ENCODE measurements at regions not wholly inside any gene's neighbourhood (a gene's known extent, or its start where the extent isn't known, plus 50 kb on each side); places are given as distances from the start of the nearest gene placed in this dataset.

DNA sequence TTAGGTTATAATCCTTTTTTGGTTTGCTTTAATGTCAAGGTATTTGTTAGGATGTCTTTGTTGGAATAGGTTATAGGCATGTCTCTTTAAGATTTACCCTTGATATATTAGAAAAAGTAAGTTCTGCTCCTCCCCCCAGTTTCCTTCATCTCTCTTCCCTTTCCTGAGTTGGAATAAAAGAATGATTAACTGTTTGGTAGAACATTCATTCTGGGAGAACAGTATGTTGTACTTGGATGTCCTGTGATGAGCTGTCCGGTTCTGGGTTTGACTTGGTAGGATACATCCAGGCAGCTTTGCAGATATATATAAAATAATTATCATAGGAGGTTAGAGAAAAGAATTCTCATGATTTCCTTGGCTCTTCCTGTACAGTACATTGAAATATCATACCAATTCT, 199.6 kb upstream of the RREB1 start:
- DNase-seq (ENCODE audit: extremely low spot score): no peak
- ChIA-PET POLR2A (no interaction called here), CTCF (interaction anchor here (0.6 to 1.0 kb wide), 2 partner anchors 26 to 1449 kb away, joined by 3 read pairs; no protein-coding TSS in a partner anchor)
- TF ChIP-seq NFRKB (IDR thresholded peaks at IDR 0.05): no peak
- TF ChIP-seq SP1 (IDR thresholded peaks at IDR 0.05): no peak
- no peak for TF ChIP-seq L3MBTL2 (conservative IDR thresholded peaks at IDR 0.05)
- TF ChIP-seq BHLHE40 (IDR thresholded peaks at IDR 0.05; ENCODE audit: borderline replicate concordance): no peak

DNA sequence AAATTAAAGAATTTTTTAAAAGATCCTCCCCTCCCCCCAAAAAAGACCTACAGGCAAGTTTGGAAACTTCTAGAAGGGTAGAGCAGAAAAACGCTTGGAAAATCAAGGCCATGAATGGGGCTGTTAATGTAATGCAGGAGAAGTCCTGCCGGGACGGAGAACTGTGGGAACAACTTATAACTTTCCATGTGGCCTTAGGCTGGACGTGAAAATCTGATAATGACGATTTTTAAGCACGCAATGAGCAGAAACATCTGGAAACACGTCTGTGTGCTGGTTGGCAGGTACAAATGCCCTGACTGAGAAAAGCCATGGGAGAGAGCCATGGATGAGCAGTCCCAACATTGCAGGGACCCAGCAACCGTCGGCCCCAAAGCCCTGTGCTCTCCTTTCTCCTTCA, 198.7 kb upstream of the RREB1 start:
- ChIA-PET POLR2A (no interaction called here), CTCF (no interaction called here)
- TF ChIP-seq SP1 (IDR thresholded peaks at IDR 0.05): no peak
- no peak for TF ChIP-seq L3MBTL2 (conservative IDR thresholded peaks at IDR 0.05)
- TF ChIP-seq ZNF384 (IDR thresholded peaks at IDR 0.05): no peak
- TF ChIP-seq HDGF (IDR thresholded peaks at IDR 0.05; ENCODE audit: borderline replicate concordance): no peak
- TF ChIP-seq, protein P1, sequence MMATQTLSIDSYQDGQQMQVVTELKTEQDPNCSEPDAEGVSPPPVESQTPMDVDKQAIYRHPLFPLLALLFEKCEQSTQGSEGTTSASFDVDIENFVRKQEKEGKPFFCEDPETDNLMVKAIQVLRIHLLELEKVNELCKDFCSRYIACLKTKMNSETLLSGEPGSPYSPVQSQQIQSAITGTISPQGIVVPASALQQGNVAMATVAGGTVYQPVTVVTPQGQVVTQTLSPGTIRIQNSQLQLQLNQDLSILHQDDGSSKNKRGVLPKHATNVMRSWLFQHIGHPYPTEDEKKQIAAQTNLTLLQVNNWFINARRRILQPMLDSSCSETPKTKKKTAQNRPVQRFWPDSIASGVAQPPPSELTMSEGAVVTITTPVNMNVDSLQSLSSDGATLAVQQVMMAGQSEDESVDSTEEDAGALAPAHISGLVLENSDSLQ (IDR thresholded peaks at IDR 0.05): no peak
- TF ChIP-seq CTBP1 (IDR thresholded peaks at IDR 0.05; ENCODE audit: borderline replicate concordance): no peak
- no peak for TF ChIP-seq SUZ12 (IDR thresholded peaks at IDR 0.05)
- no peak for TF ChIP-seq FOXM1 (IDR thresholded peaks at IDR 0.05; ENCODE audit: borderline replicate concordance)
- no peak for TF ChIP-seq TARDBP (IDR thresholded peaks at IDR 0.05)
- no peak for TF ChIP-seq NFRKB (IDR thresholded peaks at IDR 0.05)
- no peak for TF ChIP-seq BHLHE40 (IDR thresholded peaks at IDR 0.05; ENCODE audit: borderline replicate concordance)
- TF ChIP-seq FOXK2 (IDR thresholded peaks at IDR 0.05): no peak
- TF ChIP-seq LEF1 (IDR thresholded peaks at IDR 0.05; ENCODE audit: borderline replicate concordance): no peak
- no peak for TF ChIP-seq ELF4 (IDR thresholded peaks at IDR 0.05)
- TF ChIP-seq ARNT (IDR thresholded peaks at IDR 0.05): no peak
- TF ChIP-seq FOXA1 (IDR thresholded peaks at IDR 0.05): no peak
- DNase-seq (ENCODE audit: extremely low spot score): no peak

DNA sequence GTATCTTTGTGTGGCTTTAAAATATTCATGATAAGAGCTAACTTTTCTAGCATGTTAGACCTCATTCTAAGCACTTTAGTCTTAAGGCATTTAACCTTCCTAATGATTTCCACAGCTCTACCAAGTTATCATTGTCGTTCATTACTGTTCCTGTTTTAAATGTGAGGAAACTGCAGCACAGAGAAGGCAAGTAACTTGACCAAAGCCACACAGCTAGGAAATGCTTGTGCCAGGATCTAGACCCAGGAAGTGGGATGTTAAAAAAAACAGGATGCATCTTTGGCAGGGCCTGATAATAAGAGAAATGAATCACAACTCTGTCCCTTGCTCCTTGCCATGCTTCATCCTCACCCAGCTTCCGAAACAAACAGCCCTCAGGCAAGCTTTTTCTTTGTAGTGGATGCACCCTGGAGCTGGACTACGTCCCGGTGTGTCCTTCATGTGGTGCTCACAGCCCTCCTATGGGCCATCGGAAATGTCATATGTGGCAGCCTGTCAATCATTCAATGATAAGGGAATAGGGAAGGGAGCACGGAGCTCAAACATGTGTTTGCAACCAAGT, 196.9 kb upstream of the RREB1 start:
- POLR2A ChIA-PET: no interaction called here
- CTCF ChIA-PET: no interaction called here
- no peak for TF ChIP-seq L3MBTL2 (conservative IDR thresholded peaks at IDR 0.05)
- TF ChIP-seq, protein P1 (IDR thresholded peaks at IDR 0.05): peak; percentile 53
- no peak for DNase-seq (ENCODE audit: extremely low spot score)

DNA sequence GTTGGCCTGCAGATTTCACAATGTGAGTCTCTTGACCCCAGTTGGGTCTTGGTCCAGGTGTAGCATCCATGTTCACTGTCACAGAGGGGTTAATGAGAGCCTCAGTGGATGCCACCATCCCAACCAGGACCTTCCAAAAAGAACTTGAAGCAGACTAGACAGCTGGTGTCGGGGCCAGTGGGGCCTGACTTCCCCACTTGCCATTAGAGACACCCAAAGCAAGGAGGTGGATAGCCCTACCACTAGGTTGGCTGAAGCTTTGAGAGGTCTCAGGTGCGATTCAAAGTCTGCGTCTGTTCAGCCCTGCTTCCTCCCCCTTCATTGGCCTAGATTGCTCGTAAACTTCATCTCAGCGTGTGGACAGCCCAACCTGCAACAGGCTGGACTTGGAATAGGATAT, 196.4 kb upstream of the RREB1 start:
- DNase-seq (ENCODE audit: extremely low spot score): no peak
- ChIA-PET POLR2A (no interaction called here), CTCF (no interaction called here)
- TF ChIP-seq ARNT (IDR thresholded peaks at IDR 0.05): no peak
- TF ChIP-seq L3MBTL2 (conservative IDR thresholded peaks at IDR 0.05): no peak
- TF ChIP-seq HDGF (IDR thresholded peaks at IDR 0.05; ENCODE audit: borderline replicate concordance): no peak
- TF ChIP-seq CTBP1 (IDR thresholded peaks at IDR 0.05; ENCODE audit: borderline replicate concordance): no peak
- no peak for TF ChIP-seq FOXA1 (IDR thresholded peaks at IDR 0.05)
- TF ChIP-seq BHLHE40 (IDR thresholded peaks at IDR 0.05; ENCODE audit: borderline replicate concordance): no peak
- TF ChIP-seq FOXM1 (IDR thresholded peaks at IDR 0.05; ENCODE audit: borderline replicate concordance): no peak
- TF ChIP-seq NFRKB (IDR thresholded peaks at IDR 0.05): no peak
- TF ChIP-seq SP1 (IDR thresholded peaks at IDR 0.05): no peak
- no peak for TF ChIP-seq TARDBP (IDR thresholded peaks at IDR 0.05)
- TF ChIP-seq FOXK2 (IDR thresholded peaks at IDR 0.05): no peak
- no peak for TF ChIP-seq ZNF384 (IDR thresholded peaks at IDR 0.05)
- no peak for TF ChIP-seq ELF4 (IDR thresholded peaks at IDR 0.05)
- TF ChIP-seq, protein P1 (IDR thresholded peaks at IDR 0.05): no peak
- TF ChIP-seq SUZ12 (IDR thresholded peaks at IDR 0.05): no peak

DNA sequence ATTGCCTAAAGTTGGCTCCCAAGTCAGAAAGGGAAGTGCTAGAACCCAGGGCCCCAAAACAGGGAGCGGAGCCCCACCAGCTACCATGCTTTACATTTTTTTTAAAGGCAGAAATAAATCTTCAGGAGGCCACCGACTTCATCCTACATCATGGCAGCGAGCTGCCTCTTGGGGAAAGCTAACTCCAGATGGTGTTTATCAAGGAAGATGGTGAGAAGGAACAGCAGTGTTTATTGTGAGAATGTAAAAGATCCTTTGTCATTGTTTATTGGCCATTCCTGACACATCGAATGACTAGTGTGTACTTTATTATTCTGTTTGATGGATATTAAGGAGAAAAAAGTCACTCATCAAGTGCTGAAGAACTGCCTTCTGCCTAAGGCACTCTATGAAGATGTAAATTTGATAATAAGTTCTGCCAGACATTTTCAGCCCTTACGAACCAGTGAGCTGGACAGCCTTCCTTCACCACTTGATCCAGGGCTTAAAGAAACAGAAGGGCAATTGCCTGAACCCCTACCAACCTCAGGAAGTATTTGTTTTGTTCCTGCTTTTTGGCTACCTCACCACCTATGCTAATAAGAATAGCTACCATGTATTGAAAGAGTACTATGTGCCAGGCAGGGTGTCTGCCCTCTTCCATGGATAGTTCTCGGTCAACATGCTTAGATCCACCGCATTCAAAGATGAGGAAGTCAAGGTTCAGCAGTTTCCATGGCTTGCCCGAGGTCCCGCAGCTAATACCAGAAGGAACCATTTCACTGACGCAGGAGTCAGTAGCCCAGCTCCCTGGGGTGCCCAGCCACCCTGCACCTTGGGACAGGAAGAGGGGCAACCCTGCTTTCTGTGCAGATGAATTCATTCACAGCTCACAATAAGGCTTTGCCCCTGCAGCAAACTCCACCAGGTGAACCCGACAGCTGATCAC, 194.7 kb upstream of the RREB1 start:
- no peak for TF ChIP-seq NFRKB (IDR thresholded peaks at IDR 0.05)
- no peak for TF ChIP-seq ELF4 (IDR thresholded peaks at IDR 0.05)
- no peak for TF ChIP-seq ARNT (IDR thresholded peaks at IDR 0.05)
- TF ChIP-seq LEF1 (IDR thresholded peaks at IDR 0.05; ENCODE audit: borderline replicate concordance): no peak
- TF ChIP-seq TARDBP (IDR thresholded peaks at IDR 0.05): no peak
- no peak for TF ChIP-seq BHLHE40 (IDR thresholded peaks at IDR 0.05; ENCODE audit: borderline replicate concordance)
- no peak for TF ChIP-seq FOXA1 (IDR thresholded peaks at IDR 0.05)
- TF ChIP-seq CTBP1 (IDR thresholded peaks at IDR 0.05; ENCODE audit: borderline replicate concordance): no peak
- TF ChIP-seq FOXM1 (IDR thresholded peaks at IDR 0.05; ENCODE audit: borderline replicate concordance): no peak
- TF ChIP-seq ZNF384 (IDR thresholded peaks at IDR 0.05): no peak
- no peak for TF ChIP-seq SP1 (IDR thresholded peaks at IDR 0.05)
- TF ChIP-seq L3MBTL2 (conservative IDR thresholded peaks at IDR 0.05): no peak
- TF ChIP-seq, protein P1 (IDR thresholded peaks at IDR 0.05): no peak
- no peak for TF ChIP-seq SUZ12 (IDR thresholded peaks at IDR 0.05)
- no peak for TF ChIP-seq HDGF (IDR thresholded peaks at IDR 0.05; ENCODE audit: borderline replicate concordance)
- no peak for TF ChIP-seq FOXK2 (IDR thresholded peaks at IDR 0.05)
- POLR2A ChIA-PET: no interaction called here
- CTCF ChIA-PET: no interaction called here
- no peak for DNase-seq (ENCODE audit: extremely low spot score)

Data from HEK293T (cell line).